ENCODE measurements at regions not wholly inside any gene's neighbourhood (a gene's known extent, or its start where the extent isn't known, plus 50 kb on each side); places are given as distances from the start of the nearest gene placed in this dataset.

DNA sequence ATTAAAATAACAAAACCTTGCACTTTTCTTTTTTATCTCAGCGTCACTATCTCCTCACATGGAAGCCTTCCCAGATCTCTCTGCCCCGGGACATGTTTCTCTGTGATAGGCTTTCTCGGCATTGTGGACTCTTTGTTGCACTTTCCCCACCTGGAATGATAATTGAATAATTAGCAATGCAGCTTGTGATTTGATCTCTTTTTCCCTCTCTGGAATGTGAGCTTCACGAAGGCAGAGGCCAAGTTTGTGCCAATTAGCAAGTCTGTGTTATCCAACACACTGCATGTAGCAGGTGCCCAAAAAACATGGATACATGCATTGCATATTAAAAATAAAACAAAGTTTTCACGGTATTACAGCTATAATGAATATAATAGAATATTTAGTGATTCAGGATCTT lies 431.2 kb downstream of the HAPSTR1 start:
- ATAC-seq (ENCODE audit: insufficient read depth, low FRiP score) = no peak
- WGBS, 2 donors = 69 to 78% methylated on average over 5 of the region's 5 CpGs

DNA sequence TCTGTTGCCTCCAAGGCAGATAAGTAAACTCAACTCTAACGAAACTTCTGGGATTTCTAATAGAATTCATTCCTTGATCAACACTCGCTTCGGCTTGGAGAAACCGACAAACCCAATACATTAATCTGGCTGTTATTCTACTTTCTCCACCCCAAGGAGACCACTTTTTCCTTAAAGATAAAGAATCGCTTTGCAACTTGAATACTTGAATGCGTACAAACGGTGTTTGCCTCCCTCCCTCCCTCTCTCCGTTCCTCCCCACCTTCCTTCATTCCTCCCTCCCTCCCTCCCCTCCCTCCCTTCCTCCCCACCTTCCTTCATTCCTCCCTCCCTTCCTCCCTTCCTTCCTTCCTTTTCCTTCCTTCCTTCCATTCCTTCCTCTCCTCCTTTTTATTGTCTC lies 432.6 kb downstream of the HAPSTR1 start:
- no peaks in the 10 kb centered on the region for H3K27me3 ChIP-seq (ENCODE audit: control insufficient read depth in 3 of 3, insufficient read depth in 3 of 3, low read length in 2 of 3)
- H3K27ac ChIP-seq (ENCODE audit: low read depth in 1 of 2, low read length in 1 of 2) = no peak overlapping the region
- H3K4me1 ChIP-seq (ENCODE audit: control insufficient read depth in 5 of 5, insufficient read depth in 5 of 5, low read length in 5 of 5) = peaks cover 0 to 1% (median 0%) of the 10 kb centered on the region in 5 donors
- TF ChIP-seq, protein P1, sequence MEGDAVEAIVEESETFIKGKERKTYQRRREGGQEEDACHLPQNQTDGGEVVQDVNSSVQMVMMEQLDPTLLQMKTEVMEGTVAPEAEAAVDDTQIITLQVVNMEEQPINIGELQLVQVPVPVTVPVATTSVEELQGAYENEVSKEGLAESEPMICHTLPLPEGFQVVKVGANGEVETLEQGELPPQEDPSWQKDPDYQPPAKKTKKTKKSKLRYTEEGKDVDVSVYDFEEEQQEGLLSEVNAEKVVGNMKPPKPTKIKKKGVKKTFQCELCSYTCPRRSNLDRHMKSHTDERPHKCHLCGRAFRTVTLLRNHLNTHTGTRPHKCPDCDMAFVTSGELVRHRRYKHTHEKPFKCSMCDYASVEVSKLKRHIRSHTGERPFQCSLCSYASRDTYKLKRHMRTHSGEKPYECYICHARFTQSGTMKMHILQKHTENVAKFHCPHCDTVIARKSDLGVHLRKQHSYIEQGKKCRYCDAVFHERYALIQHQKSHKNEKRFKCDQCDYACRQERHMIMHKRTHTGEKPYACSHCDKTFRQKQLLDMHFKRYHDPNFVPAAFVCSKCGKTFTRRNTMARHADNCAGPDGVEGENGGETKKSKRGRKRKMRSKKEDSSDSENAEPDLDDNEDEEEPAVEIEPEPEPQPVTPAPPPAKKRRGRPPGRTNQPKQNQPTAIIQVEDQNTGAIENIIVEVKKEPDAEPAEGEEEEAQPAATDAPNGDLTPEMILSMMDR (IDR thresholded peaks at IDR 0.05; ENCODE audit: control extremely low read depth, extremely low read depth) = no peak
- no peaks in the 10 kb centered on the region for H3K9me3 ChIP-seq (ENCODE audit: control insufficient read depth in 4 of 4, insufficient read depth in 3 of 4, low read length in 3 of 4)
- no peaks in the 10 kb centered on the region for H3K36me3 ChIP-seq (ENCODE audit: control insufficient read depth in 4 of 4, insufficient read depth in 4 of 4, low read length in 4 of 4)
- no peak overlapping the region for H3K9ac ChIP-seq (ENCODE audit: insufficient read depth in 1 of 2, low read length in 2 of 2)
- DNase-seq = no peak
- ATAC-seq (ENCODE audit: insufficient read depth, low FRiP score) = no peak
- WGBS, 2 donors = 81 to 87% methylated on average over 7 to 8 of the region's 8 CpGs
- H3K4me3 ChIP-seq = no peak overlapping the region

More for the DNA sequence above, 431.2 kb downstream of the HAPSTR1 start:
- H3K27me3 ChIP-seq (ENCODE audit: control insufficient read depth in 3 of 3, insufficient read depth in 3 of 3, low read length in 2 of 3) = no peaks in the 10 kb centered on the region
- DNase-seq = no peak
- H3K9me3 ChIP-seq (ENCODE audit: control insufficient read depth in 4 of 4, insufficient read depth in 3 of 4, low read length in 3 of 4) = no peaks in the 10 kb centered on the region
- no peak overlapping the region for H3K27ac ChIP-seq (ENCODE audit: low read depth in 1 of 2, low read length in 1 of 2)
- TF ChIP-seq, protein P1 (IDR thresholded peaks at IDR 0.05; ENCODE audit: control extremely low read depth, extremely low read depth) = no peak
- no peak overlapping the region for H3K9ac ChIP-seq (ENCODE audit: insufficient read depth in 1 of 2, low read length in 2 of 2)
- peaks cover 0 to 6% (median 0%) of the 10 kb centered on the region in 5 donors for H3K4me1 ChIP-seq (ENCODE audit: control insufficient read depth in 5 of 5, insufficient read depth in 5 of 5, low read length in 5 of 5)
- no peak overlapping the region for H3K4me3 ChIP-seq
- H3K36me3 ChIP-seq (ENCODE audit: control insufficient read depth in 4 of 4, insufficient read depth in 4 of 4, low read length in 4 of 4) = no peaks in the 10 kb centered on the region

DNA sequence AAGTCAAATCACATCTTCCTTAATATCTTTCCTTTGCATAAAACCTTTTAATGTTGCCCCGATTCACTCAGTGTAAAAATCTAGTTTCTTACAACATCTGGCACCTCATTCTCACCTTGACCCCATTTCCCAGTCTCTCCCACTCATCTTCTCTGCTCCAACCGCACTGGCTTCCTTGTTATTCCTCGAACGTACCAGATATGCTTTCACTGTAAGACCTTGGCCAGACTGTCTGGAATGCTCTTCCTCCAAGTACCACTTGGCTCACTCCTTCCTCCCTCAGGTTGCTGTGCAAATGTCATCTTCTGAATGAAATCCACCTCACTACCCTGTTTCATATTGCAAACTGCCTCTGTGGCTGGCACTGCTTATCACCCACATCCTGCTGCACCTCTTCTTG lies 433.6 kb downstream of the HAPSTR1 start:
- no peak overlapping the region for H3K4me3 ChIP-seq
- H3K9ac ChIP-seq (ENCODE audit: insufficient read depth in 1 of 2, low read length in 2 of 2) = no peak overlapping the region
- H3K27me3 ChIP-seq (ENCODE audit: control insufficient read depth in 3 of 3, insufficient read depth in 3 of 3, low read length in 2 of 3) = no peaks in the 10 kb centered on the region
- TF ChIP-seq, protein P1 (IDR thresholded peaks at IDR 0.05; ENCODE audit: control extremely low read depth, extremely low read depth) = no peak
- no peaks in the 10 kb centered on the region for H3K9me3 ChIP-seq (ENCODE audit: control insufficient read depth in 4 of 4, insufficient read depth in 3 of 4, low read length in 3 of 4)
- H3K4me1 ChIP-seq (ENCODE audit: control insufficient read depth in 5 of 5, insufficient read depth in 5 of 5, low read length in 5 of 5) = peaks cover 0 to 1% (median 0%) of the 10 kb centered on the region in 5 donors
- WGBS, 2 donors = 77 to 89% methylated on average over 4 of the region's 4 CpGs
- H3K27ac ChIP-seq (ENCODE audit: low read depth in 1 of 2, low read length in 1 of 2) = no peak overlapping the region
- H3K36me3 ChIP-seq (ENCODE audit: control insufficient read depth in 4 of 4, insufficient read depth in 4 of 4, low read length in 4 of 4) = no peaks in the 10 kb centered on the region
- ATAC-seq (ENCODE audit: insufficient read depth, low FRiP score) (no peak), DNase-seq (no peak)

DNA sequence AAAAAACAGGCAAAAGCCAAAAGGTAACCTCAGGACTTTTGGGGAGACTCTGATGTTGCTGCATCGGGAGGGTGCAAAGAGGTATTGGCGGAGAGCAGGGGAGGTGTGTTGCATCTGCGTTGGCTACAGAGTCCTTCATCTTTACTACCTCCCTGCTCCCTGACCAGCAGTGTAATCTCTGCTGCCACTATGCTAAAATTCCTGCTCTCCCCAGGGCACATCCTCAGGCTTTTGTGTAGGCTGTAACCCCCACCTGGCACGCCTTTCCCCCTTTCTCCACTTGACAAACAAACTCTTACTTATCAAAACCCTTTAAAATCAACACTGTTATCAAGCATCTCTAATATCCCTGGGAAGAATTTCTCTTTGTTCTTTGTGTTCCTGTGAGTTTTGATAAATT lies 435.3 kb downstream of the HAPSTR1 start:
- H3K4me1 ChIP-seq (ENCODE audit: control insufficient read depth in 5 of 5, insufficient read depth in 5 of 5, low read length in 5 of 5) = peaks cover 0 to 1% (median 0%) of the 10 kb centered on the region in 5 donors
- H3K4me3 ChIP-seq = no peak overlapping the region
- H3K27ac ChIP-seq (ENCODE audit: low read depth in 1 of 2, low read length in 1 of 2) = no peak overlapping the region
- no peaks in the 10 kb centered on the region for H3K9me3 ChIP-seq (ENCODE audit: control insufficient read depth in 4 of 4, insufficient read depth in 3 of 4, low read length in 3 of 4)
- H3K27me3 ChIP-seq (ENCODE audit: control insufficient read depth in 3 of 3, insufficient read depth in 3 of 3, low read length in 2 of 3) = no peaks in the 10 kb centered on the region
- ATAC-seq (ENCODE audit: insufficient read depth, low FRiP score) (no peak), DNase-seq (no peak)
- H3K9ac ChIP-seq (ENCODE audit: insufficient read depth in 1 of 2, low read length in 2 of 2) = no peak overlapping the region
- 64 to 75% methylated on average over 4 of the region's 4 CpGs for WGBS, 2 donors
- TF ChIP-seq, protein P1 (IDR thresholded peaks at IDR 0.05; ENCODE audit: control extremely low read depth, extremely low read depth) = no peak
- H3K36me3 ChIP-seq (ENCODE audit: control insufficient read depth in 4 of 4, insufficient read depth in 4 of 4, low read length in 4 of 4) = no peaks in the 10 kb centered on the region
